Heart left ventricle (tissue), 16 donors: ENCODE measurements at regions not wholly inside any gene's neighbourhood (a gene's known extent, or its start where the extent isn't known, plus 50 kb on each side); places are given as distances from the start of the nearest gene placed in this dataset.

ENCODE experiments used
- ATAC-seq, 4 donors: fragments of 200-7000 bp; cut with Tn5 transposase; one replicate each; pipeline ENCODE4 v1.9.1; 2020 to 2022; ENCODE audit warnings: moderate library complexity in 4 of 4, mild to moderate bottlenecking in 3 of 4, moderate number of reproducible peaks in 1 of 4
- DNase-seq, 5 donors: peaks; one replicate each; pipeline ENCODE4 v3.0.0-alpha.2; 2020
- H3K27ac ChIP-seq, 12 donors: fragments of 200-600 bp; sonication (generic) in 4 of 12; one replicate each; pipeline versions ENCODE4 v1.5.0 to v1.8.0; 2016 to 2022; ENCODE audit warnings: mild to moderate bottlenecking in 2 of 12
- H3K27me3 ChIP-seq, 9 donors: fragments of 200-600 bp; sonication (generic) in 2 of 9; one replicate each; pipeline versions ENCODE4 v1.5.1 to v1.8.0; 2016 to 2022; ENCODE audit warnings: mild to moderate bottlenecking in 3 of 9
- H3K36me3 ChIP-seq, 9 donors: fragments of 200-600 bp; sonication (generic) in 2 of 9; one replicate each; pipeline versions ENCODE4 v1.5.0 to v1.8.0; 2018 to 2022; ENCODE audit warnings: mild to moderate bottlenecking in 2 of 9
- H3K4me1 ChIP-seq, 12 donors: fragments of 200-600 bp; sonication (generic) in 4 of 12; one replicate each; pipeline versions ENCODE4 v1.5.0 to v1.8.0; 2016 to 2022; ENCODE audit warnings: mild to moderate bottlenecking in 3 of 12
- H3K4me3 ChIP-seq, 12 donors: fragments of 200-600 bp; sonication (generic) in 4 of 12; one replicate each; pipeline versions ENCODE4 v1.5.0 to v1.8.0; 2017 to 2022; ENCODE audit warnings: mild to moderate bottlenecking in 9 of 12, moderate library complexity in 4 of 12
- H3K9me3 ChIP-seq, 12 donors: fragments of 200-600 bp; sonication (generic) in 4 of 12; one replicate each; pipeline versions ENCODE4 v1.5.0 to v1.8.0; 2016 to 2022; ENCODE audit warnings: mild to moderate bottlenecking in 1 of 12
- CTCF ChIP-seq, 12 donors: fragments of 200-600 bp; sonication (generic) in 4 of 12; IDR thresholded peaks; one replicate each; pipeline versions ENCODE4 v1.5.0 to v1.8.0; 2018 to 2022; ENCODE audit warnings: antibody characterized with exemption in 12 of 12, mild to moderate bottlenecking in 5 of 12
- POLR2A ChIP-seq, 2 donors: fragments of 450-650 bp; IDR thresholded peaks; one replicate each; pipeline ENCODE4 v1.6.1; 2017; ENCODE audit warnings: antibody characterized with exemption in 2 of 2, mild to moderate bottlenecking in 2 of 2, moderate library complexity in 2 of 2
- WGBS, 4 donors: extraction: QIAGEN DNeasy Blood & Tissue Kit in 2 of 4; methylation state at CpG; one replicate each; pipeline versions ENCODE4 v1.1.5 to v1.1.7; 2013 to 2018; 5-methylcytosine and 5-hydroxymethylcytosine counted together
- intact Hi-C, 10 donors: fragments of 100-400 bp; cut with DNase I; formaldehyde crosslinking; loops; one replicate each; pipeline versions ENCODE4 v1.11.1 to v1.14.2; 2022
- donor health status: ischemic (EF 13 %, LVEDD 7.1; RV severe dilation, severe dysfunction).
- donor health status: healthy with polysubstance abuse.
- donor health status: DM: no; HTN: yes; CAD: no.
- donor health status: DM: no; HTN: no; CAD: no.
- donor health status: ischemic (EF 25% LVEDD 6.9; RV normal size, moderate dysfunction).
- donor health status: ischemic (EF 25% LVEDD 5.7; RV mildly dilated, moderate dysfunction).
- donor health status: healthy.
- donor health status: DM: yes; HTN: yes; CAD: no.
- donor health status: ischemic (EF 35%, LVEDD 5.7; RV mildly dilated, moderate dysfunction).
- donor health status: nonischemic (EF 11% LVEDD 7.7; RV severe dilation, severe dysfunction).
- donor health status: DM: yes; HTN: yes; CAD: no.
- donor health status: PGD.
- donor health status: ischemic (EF 29% LVEDD 5.4; RV normal size, mild dysfunction).
- donor health status: nonischemic (EF 23%, LVEDD 6.1; RV moderate dilation, normal function).

- Histone ChIP-seq H3K4me1 (peaks cover 0 to 3% (median 0%) of the 10 kb centered on the region in 12 donors), H3K27ac (no peak overlapping the region), H3K9me3 (no peaks in the 10 kb centered on the region), H3K27me3 (peaks cover 0 to under 1% (median 0%) of the 10 kb centered on the region in 9 donors), H3K4me3 (no peak overlapping the region), H3K36me3 (no peaks in the 10 kb centered on the region)
- peak in 1 of 5 donors; percentile 28 for DNase-seq
- ATAC-seq = no peak
- no peak for TF ChIP-seq POLR2A (IDR thresholded peaks at IDR 0.05)
- TF ChIP-seq CTCF (IDR thresholded peaks at IDR 0.05) = no peak
- intact Hi-C loops = no loop called here
- 66 to 70% (median 69%) methylated on average over 9 of the region's 9 CpGs for WGBS, 4 donors
Observed at GRCh38 chr11:70603756-70604211, 205.5 kb downstream of the CTTN start.

- Histone ChIP-seq H3K4me1 (peaks cover 0 to 4% (median 0%) of the 10 kb centered on the region in 12 donors), H3K9me3 (no peaks in the 10 kb centered on the region), H3K27me3 (peaks cover 0 to 5% (median 0%) of the 10 kb centered on the region in 9 donors), H3K36me3 (no peaks in the 10 kb centered on the region), H3K4me3 (no peak overlapping the region), H3K27ac (no peak overlapping the region)
- peak in 1 of 4 donors; percentile 8 for ATAC-seq
- no peak for TF ChIP-seq POLR2A (IDR thresholded peaks at IDR 0.05)
- no peak for TF ChIP-seq CTCF (IDR thresholded peaks at IDR 0.05)
- DNase-seq = no peak
- intact Hi-C loops = no loop called here
- WGBS, 4 donors = 80 to 83% (median 82%) methylated on average over 9 to 11 of the region's 11 CpGs
Observed at GRCh38 chr11:70604221-70604620, 205.9 kb downstream of the CTTN start.

GRCh38 chr11:70604630-70605467 lies 206.5 kb downstream of the CTTN start:
- H3K9me3 ChIP-seq = no peaks in the 10 kb centered on the region
- intact Hi-C loops = no loop called here
- H3K4me1 ChIP-seq = peaks cover 0 to 4% (median 0%) of the 10 kb centered on the region in 12 donors
- 76 to 82% (median 77%) methylated on average over 14 to 20 of the region's 20 CpGs for WGBS, 4 donors
- H3K36me3 ChIP-seq = no peaks in the 10 kb centered on the region
- DNase-seq (peak in 1 of 5 donors; percentile 47), ATAC-seq (no peak)
- no peak for TF ChIP-seq CTCF (IDR thresholded peaks at IDR 0.05)
- TF ChIP-seq POLR2A (IDR thresholded peaks at IDR 0.05) = no peak
- no peak overlapping the region for H3K4me3 ChIP-seq
- H3K27me3 ChIP-seq = peaks cover 0 to 6% (median 0%) of the 10 kb centered on the region in 9 donors
- no peak overlapping the region for H3K27ac ChIP-seq

- Histone ChIP-seq H3K9me3 (no peaks in the 10 kb centered on the region), H3K4me3 (no peak overlapping the region), H3K4me1 (peaks cover 0 to 7% (median 0%) of the 10 kb centered on the region in 12 donors), H3K36me3 (no peaks in the 10 kb centered on the region), H3K27ac (no peak overlapping the region), H3K27me3 (peaks cover 0 to 6% (median 0%) of the 10 kb centered on the region in 9 donors)
- intact Hi-C loops = no loop called here
- TF ChIP-seq POLR2A (IDR thresholded peaks at IDR 0.05) (no peak), CTCF (IDR thresholded peaks at IDR 0.05) (no peak)
- ATAC-seq = no peak
- peak in 1 of 5 donors; percentile 14 for DNase-seq
- 76 to 86% (median 78%) methylated on average over 14 of the region's 14 CpGs for WGBS, 4 donors
Observed at GRCh38 chr11:70605468-70605815, 207.1 kb downstream of the CTTN start.
